ENCODE measurements at regions not wholly inside any gene's neighbourhood (a gene's known extent, or its start where the extent isn't known, plus 50 kb on each side); places are given as distances from the start of the nearest gene placed in this dataset.

GRCh38 chr20:24870057-24870456 lies 79.0 kb upstream of the CST7 start:
- DNase-seq (ENCODE audit: low spot score) = no peak

GRCh38 chr20:24870881-24871280 lies 78.2 kb upstream of the CST7 start:
- no peak for DNase-seq (ENCODE audit: low spot score)

GRCh38 chr20:24871480-24872213 lies 77.4 kb upstream of the CST7 start:
- DNase-seq (ENCODE audit: low spot score) = no peak

GRCh38 chr20:24872291-24873024 lies 76.6 kb upstream of the CST7 start:
- DNase-seq (ENCODE audit: low spot score) = no peak

GRCh38 chr20:24873025-24873620 lies 75.9 kb upstream of the CST7 start:
- no peak for DNase-seq (ENCODE audit: low spot score)

- no peak for DNase-seq (ENCODE audit: low spot score)
These were observed 74.0 kb upstream of the CST7 start for GRCh38 chr20:24875078-24875477.

GRCh38 chr20:24877652-24878051 lies 71.4 kb upstream of the CST7 start:
- DNase-seq (ENCODE audit: low spot score) = no peak

- DNase-seq (ENCODE audit: low spot score) = no peak
These were observed 70.4 kb upstream of the CST7 start for GRCh38 chr20:24878657-24879056.

GRCh38 chr20:24879875-24880274 lies 69.2 kb upstream of the CST7 start:
- DNase-seq (ENCODE audit: low spot score) = no peak

- DNase-seq (ENCODE audit: low spot score) = no peak
These were observed 68.7 kb upstream of the CST7 start for GRCh38 chr20:24880356-24880755.

GRCh38 chr20:24890286-24890685 lies 58.8 kb upstream of the CST7 start:
- DNase-seq (ENCODE audit: low spot score) = no peak

- no peak for DNase-seq (ENCODE audit: low spot score)
These were observed 57.3 kb upstream of the CST7 start for GRCh38 chr20:24891546-24892393.

GRCh38 chr20:24892522-24892921 lies 56.5 kb upstream of the CST7 start:
- DNase-seq (ENCODE audit: low spot score) = no peak

GRCh38 chr20:24892931-24893330 lies 56.1 kb upstream of the CST7 start:
- no peak for DNase-seq (ENCODE audit: low spot score)

- no peak for DNase-seq (ENCODE audit: low spot score)
These were observed 54.6 kb upstream of the CST7 start for GRCh38 chr20:24894488-24894887.

GRCh38 chr20:24894967-24895366 lies 54.1 kb upstream of the CST7 start:
- no peak for DNase-seq (ENCODE audit: low spot score)

GRCh38 chr20:24895431-24895830 lies 53.6 kb upstream of the CST7 start:
- DNase-seq (ENCODE audit: low spot score) = no peak

GRCh38 chr20:24895898-24896658 lies 53.0 kb upstream of the CST7 start:
- no peak for DNase-seq (ENCODE audit: low spot score)

- no peak for DNase-seq (ENCODE audit: low spot score)
These were observed 52.1 kb upstream of the CST7 start for GRCh38 chr20:24896984-24897383.

- no peak for DNase-seq (ENCODE audit: low spot score)
These were observed 51.1 kb upstream of the CST7 start for GRCh38 chr20:24897974-24898373.

- DNase-seq (ENCODE audit: low spot score) = no peak
These were observed 49.9 kb upstream of the CST7 start for GRCh38 chr20:24899153-24899552.

All from left forelimb (tissue), 1 donor.